Hematopoietic multipotent progenitor cell (in vitro differentiated cells): ENCODE measurements at regions not wholly inside any gene's neighbourhood (a gene's known extent, or its start where the extent isn't known, plus 50 kb on each side); places are given as distances from the start of the nearest gene placed in this dataset.

ENCODE experiments used
- DNase-seq, 3 donors: peaks; one replicate each; pipeline ENCODE4 v3.0.0-alpha.2; 2011 to 2015; ENCODE audit warnings: low read depth in 2 of 3, low spot score in 2 of 3

DNA sequence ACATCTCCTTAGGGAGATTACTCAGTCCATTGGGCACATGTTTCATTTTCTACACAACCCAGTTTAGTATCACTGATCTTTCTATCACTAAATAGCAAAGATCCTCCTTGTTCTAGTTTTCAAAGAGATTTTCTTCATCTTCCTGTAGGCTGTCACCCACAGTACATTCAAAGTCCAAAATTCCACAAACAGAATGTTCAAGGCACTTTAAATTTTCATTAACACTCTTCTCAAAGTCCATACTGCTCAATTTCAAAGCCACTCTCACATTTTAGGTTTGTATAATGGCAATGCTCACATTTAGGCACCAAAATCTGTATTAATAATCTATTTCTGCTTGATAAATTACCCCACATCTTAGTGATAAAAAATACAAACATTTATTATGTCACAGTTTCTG lies 152.8 kb downstream of the FSIP2 start:
- no peak for DNase-seq

DNA sequence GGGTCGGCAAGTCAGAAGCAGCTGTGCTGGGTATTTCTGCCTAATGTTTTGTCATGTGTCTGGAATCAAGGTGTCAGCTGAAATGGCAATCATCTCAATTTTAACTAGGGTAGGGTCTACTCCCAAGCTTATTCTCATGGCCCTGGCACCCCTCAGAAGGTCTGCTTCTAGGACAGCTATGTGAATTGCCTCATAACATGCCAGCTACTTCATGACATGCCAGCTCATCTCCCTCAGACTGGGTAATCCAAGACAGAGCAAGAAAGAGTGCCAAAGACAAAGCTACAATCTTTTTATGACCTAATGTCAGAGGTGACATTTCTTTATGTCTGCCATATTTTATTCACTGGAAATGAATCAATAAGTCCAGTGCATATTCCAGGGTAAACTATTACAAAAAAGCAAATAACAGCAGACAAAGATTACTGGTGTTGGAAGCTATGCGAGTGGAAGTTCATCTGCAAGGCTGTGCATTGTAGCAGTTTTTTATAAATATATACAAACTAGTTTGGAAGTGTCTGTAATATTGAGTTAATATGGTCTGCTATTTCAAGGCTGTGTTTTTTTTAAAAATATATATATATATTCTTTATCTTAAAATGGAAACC lies 153.3 kb downstream of the FSIP2 start:
- no peak for DNase-seq

DNA sequence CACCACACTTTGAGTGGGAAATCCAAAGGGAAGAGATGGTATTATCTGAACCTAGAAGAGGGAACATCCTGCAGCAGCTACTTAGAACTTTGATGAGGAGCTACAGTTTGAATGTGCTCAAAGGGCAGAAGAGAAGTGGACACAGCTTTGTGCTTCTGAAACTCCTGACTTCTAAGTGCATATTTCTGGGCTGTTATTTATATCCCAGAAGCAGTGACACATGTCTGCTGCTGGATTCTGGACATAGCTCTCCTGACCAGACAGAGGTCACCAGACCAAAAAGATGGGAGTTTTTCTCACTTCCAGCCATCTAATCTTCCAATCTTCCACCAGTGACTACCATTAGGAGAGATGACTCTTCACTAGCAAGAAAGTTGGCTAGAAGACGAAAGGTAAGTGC lies 153.9 kb downstream of the FSIP2 start:
- no peak for DNase-seq

DNA sequence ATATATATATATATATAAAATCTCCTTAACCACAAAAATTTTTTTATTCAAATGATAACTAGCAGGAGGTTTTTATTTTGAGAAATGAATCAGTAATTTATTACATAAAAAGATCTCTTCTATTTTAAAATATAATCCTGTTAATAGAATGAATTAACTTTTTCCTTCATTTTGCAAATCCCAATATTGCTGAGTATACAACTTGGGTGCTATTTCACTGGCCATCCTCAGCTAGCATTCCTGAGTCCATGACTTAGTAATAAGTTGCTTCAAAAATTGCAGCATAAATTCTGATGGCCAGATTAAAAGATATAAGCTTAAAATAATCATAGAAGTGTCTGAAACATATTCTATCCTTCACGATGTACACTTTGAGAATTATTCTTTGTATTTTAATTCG lies 155.6 kb downstream of the FSIP2 start:
- no peak for DNase-seq

DNA sequence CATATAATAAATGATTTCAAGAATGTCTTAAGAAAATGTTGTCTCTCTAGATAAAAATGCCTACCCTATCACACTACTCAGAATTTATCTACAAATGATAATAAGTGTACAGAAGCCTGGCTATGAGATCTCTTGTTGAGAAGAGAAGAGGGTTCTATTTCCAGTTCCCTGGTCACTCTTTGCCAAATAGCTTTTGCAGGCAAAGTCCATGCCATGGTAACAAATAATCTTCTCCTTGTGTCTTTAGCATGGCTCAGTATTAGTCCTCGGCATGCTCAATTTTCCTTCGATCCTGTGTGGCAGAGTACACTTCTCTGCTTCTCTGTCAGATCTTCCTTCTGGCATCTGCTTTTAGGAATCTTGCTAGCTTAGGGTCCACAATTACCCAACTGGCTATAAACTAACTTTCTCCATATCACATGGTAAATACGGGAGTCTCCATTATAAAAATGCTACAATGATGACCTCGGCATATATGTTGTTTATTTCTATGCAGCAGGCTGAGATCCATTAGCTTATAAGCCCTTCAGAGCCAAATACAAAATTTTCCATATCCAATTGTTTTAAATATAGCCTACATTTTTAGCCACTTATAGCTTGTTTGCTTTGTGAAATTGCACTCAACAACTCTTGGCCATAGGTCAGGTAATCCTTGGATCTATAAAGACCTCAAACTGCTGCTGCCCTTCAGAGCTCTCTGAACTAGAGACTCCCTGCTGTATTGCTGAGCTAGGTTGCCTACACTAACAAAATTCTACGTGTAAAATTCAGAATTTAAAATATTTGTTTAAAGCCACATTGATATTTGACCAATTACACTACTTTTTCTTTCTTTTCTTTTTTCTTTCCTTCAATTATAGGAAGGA lies 157.5 kb downstream of the FSIP2 start:
- no peak for DNase-seq

DNA sequence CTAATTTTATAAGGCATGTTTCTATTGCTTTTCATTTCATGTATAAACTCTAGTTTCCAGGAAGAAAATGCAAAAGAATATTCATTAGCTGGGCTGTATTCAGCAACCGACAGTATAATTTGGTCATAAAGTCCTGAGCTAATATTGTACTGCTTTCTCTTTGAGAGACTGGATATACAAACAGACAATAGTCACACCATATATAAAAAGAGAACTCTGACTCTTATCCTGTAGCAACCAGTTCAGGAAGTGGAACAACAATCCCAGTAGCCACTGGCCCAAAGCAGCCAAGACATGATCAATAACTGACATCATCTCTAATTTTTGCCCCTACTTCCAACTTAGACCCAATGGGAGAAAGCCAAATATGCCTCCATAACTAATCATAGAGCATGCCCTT lies 160.8 kb downstream of the FSIP2 start:
- DNase-seq: no peak

DNA sequence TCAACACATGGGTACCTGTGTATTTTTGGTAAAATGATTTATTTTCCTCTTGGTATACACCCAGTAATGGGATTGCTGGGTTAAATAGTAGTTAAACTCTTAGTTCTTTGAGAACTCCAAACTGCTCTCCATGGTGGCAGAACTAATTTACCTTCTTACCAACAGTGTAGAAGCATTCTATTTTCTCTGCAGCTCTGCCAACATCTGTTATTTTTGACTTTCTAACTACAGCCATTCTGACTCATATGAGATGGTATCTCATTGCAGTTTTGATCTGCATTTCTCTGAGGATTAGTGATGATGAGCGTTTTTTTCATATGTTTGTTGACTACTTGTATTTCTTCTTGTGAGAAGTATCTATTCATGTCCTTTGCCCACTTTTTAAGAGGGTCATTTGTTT lies 180.6 kb downstream of the FSIP2 start:
- no peak for DNase-seq

DNA sequence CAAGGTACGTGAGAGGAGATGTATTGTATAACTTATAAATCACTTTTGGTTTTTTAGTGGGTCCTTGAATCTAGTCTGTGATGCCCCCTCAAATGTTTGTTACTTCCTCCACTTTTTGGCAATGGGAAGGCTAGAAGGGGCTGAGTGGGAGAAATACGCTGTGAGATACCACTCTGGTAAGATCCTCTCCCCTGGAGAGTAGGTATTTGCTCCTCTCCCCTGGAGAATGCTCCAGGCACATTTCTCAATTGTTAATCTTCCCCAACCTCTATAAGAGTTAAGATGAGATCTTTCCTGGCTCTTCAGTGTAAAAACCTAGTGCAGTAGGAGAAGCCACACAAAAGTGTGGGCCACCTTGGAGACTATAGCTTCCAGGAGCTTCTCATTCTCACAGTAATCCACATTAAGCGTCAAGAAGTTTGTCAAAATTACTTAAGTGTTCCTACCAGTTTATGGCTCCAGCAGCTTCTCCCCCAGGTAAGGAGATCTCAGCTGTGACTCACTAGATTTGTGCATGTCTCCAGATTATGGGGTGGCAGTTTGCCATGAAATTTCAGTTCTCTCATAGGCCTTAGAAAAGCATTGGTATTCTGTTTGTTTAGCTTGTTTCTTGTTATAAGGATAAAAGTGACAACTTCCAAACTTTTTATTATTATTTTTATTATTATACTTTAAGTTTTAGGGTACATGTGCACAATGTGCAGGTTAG lies 182.6 kb downstream of the FSIP2 start:
- DNase-seq: no peak

DNA sequence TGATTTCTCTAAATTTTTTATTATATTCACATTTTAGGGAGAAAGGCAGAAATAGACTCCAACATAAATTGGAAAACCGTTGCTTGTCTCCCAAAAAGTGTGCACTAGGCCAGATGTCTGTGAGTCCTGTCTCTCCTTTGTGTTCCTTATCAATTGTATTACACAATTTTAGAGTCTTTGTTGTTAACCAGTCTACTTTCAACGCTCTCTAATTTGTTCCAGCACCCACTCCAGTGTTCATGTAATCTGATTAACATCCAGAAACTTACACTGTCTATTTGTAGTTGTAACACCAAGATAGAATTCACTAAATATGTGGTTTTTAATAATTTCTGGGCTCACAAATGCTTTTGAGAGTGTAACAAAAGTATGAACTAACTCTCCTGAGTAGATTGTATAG lies 195.6 kb downstream of the FSIP2 start:
- DNase-seq: no peak

DNA sequence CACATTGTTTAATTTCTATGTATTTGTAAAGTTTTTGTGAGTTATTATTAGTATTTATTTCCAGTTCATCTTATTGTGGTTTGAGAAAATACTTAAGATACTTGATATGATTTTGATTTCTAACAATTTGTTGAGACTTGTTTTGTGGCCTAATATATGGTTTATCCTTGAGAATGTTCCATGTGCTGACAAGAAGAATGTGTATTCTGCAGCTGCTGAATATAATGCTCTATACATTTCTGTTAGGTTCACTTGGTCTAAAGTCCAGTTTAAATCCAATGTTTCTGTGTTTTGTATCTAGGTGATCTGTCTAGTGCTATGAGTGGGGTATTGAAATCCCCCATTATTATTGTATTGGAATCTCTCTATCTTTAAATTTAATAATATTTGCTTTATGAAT lies 201.3 kb downstream of the FSIP2 start:
- DNase-seq: no peak

DNA sequence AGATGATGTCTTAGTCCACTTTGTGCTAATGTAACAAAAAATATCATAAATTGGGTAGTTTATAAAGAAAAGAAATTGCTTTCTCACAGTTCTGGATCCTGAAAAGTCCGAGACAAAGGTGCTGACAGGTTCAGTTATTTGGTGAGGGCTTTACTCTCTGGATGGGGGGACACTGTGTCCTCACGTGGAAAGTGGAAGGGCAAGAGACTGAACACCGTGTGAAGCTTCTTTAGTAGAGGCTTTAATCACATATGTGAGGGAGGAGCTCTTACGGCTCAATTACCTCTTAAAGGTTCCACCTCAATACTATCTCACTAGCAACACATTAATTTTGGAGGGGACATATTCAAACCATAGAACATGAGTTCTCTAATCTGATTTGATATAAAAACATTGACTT lies 204.3 kb downstream of the FSIP2 start:
- no peak for DNase-seq

DNA sequence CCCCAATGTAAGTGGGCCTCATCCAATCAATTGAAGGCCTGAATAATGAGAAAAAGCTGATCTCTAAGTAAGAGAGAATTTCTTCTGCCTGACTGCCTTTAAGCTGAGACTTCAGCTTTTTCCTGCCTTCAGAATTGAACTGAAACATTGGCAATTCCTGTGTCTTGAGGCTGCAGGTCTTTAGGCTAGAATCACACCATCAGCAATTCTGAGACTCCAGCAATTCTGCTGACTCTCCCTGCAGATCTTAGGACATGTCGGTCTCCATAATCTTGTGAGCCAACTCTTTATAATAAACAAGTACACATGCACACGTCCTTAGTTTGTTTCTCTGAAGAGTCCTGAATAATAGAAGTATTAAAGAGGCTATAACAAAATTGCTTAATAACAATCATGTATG lies 209.1 kb downstream of the FSIP2 start:
- DNase-seq: no peak

DNA sequence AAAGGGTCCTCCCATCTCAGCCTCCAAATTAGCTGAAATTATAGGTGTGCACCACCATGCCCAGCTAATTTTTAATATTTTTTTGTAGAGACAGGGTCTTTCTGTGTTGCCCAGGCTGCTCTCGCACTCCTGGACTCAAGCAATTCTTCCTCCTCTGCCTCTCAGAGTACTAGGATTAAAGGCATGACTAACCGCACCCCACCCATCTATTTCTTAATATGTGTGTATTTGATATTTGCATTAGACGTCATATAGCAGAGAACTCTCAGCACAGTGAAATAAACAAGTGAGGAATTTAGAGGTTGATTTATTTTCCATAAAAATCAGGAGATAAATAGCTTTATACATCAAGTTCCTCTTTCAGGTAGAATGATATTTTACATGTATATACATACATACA lies 213.5 kb downstream of the FSIP2 start:
- no peak for DNase-seq

DNA sequence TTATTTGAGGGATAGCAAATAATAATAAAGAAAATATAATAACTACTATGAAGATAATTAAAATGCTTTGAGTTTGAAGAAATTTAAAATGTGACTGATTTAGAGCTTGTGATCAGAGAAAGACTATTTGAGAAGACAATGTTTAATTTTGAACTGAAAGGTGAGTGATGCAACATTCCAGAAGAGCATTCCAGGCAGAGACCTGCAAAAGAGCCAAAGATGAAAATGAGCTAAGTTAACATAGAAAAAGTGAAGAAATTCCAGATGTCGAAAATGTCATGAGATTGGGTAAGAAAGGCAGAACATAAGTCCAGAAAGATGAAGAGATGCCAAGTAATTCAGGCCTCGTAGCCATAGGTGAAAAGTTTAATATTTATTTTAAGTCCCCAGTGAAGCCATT lies 215.8 kb downstream of the FSIP2 start:
- no peak for DNase-seq

DNA sequence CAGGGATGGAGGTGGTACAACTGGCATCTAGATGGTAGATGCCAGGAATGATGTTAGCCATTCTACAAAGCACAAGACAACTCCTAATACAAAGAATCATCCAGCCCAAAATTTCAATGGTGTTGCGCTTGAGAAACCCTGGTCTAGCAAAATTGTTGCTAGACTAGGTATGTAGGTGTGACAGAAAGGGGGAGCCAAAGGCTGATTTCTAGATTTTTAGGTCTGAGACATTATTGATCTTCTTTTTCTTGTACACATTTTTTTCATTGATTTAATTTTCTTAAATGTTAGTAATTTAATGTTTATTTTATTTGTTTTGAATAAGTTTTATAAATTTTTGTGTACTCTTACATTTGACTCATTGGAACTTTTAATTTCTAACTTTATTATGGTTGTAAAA lies 216.4 kb downstream of the FSIP2 start:
- no peak for DNase-seq

DNA sequence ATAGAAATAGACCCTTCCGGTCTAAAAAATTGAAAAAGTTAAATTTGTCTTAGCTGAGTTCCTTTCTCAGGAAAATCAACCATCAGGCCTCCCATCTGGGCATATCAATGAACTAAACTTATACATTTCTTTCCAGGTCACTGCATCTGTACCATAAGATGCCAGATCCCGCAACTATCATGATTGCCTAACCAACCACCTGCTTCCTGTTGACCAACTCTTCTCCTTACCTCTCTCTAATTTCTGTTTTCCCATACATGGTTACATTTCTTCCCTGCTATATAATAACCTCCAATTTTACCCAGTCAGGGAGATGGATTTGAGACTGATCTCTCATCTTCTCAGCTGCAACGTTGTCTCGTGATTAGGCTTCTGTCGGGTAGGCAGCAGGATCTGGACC lies 228.7 kb downstream of the FSIP2 start:
- DNase-seq: no peak

DNA sequence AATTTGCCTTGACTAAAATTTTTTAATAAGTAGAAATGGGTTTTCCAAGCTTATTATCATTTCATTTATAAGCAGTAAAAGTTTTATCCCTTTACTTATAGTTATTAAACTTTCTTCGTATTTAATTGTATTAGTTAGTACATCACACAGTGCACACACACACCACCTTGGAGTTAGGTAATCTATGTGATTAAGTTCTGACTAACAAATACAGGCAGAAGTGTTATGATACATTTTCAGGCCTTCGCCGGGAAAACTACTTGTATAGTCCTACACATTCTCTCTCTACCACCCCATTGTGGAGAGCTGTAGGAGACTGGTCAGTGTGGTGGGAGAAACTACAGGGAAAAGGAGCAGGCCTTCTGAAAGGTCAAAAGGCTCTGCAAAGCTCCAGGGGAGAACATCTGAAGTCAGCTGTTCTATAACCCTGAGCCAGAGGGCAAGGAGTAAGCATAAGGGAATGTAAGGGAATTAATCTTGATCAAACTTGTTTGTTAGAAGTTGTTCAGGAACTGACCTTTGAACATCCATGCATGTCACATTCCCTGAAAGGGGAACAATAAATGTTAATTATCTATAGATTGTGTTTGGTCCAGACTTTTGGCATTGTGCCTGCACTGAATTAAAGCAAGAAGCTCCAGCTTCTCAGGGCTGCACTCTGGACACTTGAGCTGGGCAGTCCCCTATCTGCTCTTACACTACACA lies 231.7 kb downstream of the FSIP2 start:
- no peak for DNase-seq

DNA sequence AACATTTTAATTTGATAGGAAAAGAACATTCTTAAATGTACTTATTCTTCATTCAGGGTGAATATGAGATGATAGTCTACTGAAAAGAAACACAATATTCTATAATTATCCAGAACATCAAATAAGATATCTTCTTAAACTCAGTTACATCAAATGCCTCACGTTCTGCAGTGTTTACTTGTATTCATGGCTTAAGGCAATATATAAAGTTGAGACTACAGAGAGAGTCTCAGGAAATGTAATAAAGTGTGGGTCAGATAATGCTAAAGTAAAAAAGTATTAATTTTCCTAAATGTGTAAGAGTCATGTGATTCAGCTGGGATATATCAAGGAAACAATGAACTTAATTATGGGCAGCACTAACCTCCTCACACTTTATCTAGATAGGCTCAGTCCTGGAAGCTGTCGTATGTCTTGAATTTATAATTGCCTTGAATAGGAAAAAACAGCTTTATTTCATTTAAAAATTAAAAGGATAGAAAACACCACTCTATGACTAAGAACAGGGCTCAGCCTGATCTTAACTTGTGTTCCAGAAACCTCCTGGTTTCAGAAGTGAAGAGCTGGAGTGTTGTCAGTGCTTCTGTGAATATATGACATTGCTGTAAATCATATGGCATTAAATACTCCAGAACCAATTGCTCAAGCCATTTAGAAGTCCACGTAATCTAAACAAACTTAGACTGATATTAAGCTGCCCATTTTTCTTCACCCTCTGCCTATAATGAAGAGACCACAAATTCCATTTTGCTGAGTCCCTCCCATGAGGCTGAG lies 240.2 kb downstream of the FSIP2 start:
- no peak for DNase-seq

DNA sequence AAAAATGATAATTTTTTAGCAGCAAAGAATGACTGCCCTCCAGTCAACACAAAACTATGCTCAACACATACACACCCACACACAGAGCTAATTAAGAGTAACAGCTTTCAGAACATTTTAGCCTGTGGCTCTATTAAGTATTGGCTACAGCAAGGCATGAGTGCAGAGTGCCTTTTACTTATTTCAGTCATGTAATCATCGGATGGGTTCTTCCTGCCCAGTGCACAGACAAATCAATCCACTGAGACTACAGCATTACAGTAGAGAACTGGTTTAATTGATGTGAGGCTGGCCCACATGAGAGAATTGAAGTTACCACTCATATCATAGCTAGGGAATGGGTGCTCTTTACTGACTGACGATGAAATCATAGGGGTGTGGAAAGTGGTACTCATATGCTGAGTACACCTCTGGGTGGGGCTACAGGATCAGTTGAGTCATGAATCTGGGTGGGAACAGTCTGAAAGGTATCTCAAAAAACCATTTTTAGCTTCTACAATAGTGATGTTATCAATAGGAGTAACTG lies 241.0 kb downstream of the FSIP2 start:
- no peak for DNase-seq

DNA sequence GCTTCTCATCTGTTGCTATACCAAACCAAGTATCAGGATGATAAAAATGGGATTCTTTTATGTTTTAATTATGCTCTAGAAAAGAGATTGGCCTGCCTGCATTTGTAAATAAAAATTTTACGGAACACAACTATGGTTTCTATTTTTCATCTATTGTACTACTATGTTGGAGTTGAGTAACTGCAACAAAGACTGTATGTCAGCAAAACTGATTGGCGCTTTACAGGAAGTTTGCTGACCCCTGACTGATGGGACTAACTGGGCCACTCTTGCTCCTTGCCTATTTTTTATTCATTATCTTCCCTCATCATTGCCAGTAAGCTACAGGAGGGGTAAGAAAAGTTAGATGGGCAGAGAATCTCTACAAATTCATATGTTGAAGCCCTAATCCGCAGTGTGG lies 242.3 kb downstream of the FSIP2 start:
- DNase-seq: no peak
